WTC11 (cell line): ENCODE measurements at regions not wholly inside any gene's neighbourhood (a gene's known extent, or its start where the extent isn't known, plus 50 kb on each side); places are given as distances from the start of the nearest gene placed in this dataset.

Experiments used
- ATAC-seq: fragments of 200-7000 bp; cut with Tn5 transposase; 2 replicates; pipeline ENCODE4 v1.10.0; 2021; ENCODE audit warnings: mild to moderate bottlenecking, moderate library complexity
- CTCF ChIA-PET: fragments of 300-600 bp; sonication (Branson Sonifier 250); formaldehyde crosslinking; loops from one replicate; lab custom pipeline; 2021; ENCODE audit warnings: antibody characterized with exemption; lab: Charles Lee
- POLR2A ChIA-PET: fragments of 350-600 bp; sonication (Branson Sonifier 250); formaldehyde crosslinking; loops from one replicate; lab custom pipeline; 2021; ENCODE audit warnings: antibody characterized with exemption; lab: Charles Lee
- DNase-seq: peaks from one replicate; pipeline ENCODE4 v3.0.0; 2021; ENCODE audit warnings: low spot score
- H3K27ac Mint-ChIP-seq: 2 replicates; pipeline ENCODE4 v1.8.0; 2021; ENCODE audit warnings: mixed read lengths
- H3K27me3 Mint-ChIP-seq: 2 replicates; pipeline ENCODE4 v1.8.0; 2021; ENCODE audit warnings: low read depth, mild to moderate bottlenecking, moderate library complexity, mixed read lengths
- H3K36me3 Mint-ChIP-seq: 2 replicates; pipeline ENCODE4 v1.8.0; 2021; ENCODE audit warnings: mixed read lengths
- H3K4me1 Mint-ChIP-seq: 2 replicates; pipeline ENCODE4 v1.8.0; 2022; ENCODE audit warnings: mixed read lengths
- H3K4me3 Mint-ChIP-seq: 2 replicates; pipeline ENCODE4 v1.8.0; 2021; ENCODE audit warnings: mild to moderate bottlenecking, moderate library complexity, mixed read lengths
- H3K9me3 Mint-ChIP-seq: 2 replicates; pipeline ENCODE4 v1.8.0; 2021; ENCODE audit warnings: mixed read lengths
- FOXJ3 ChIP-seq: sonication (generic); formaldehyde crosslinking; IDR thresholded peaks from 2 replicates; pipeline ENCODE4 v1.9.0; 2021; ENCODE audit warnings: missing genetic modification reagents, mild to moderate bottlenecking, borderline replicate concordance
- FOXK1 ChIP-seq: sonication (generic); formaldehyde crosslinking; IDR thresholded peaks from 2 replicates; pipeline ENCODE4 v1.8.0; 2022; ENCODE audit warnings: mild to moderate bottlenecking, moderate library complexity, missing genetic modification reagents
- GTF2I ChIP-seq: fragments of 250-450 bp; sonication (Bioruptor Pico); conservative IDR thresholded peaks from 2 replicates; pipeline ENCODE4 v1.4.0; 2021; ENCODE audit warnings: mild to moderate bottlenecking
- MLX ChIP-seq: sonication (generic); formaldehyde crosslinking; IDR thresholded peaks from 2 replicates; pipeline ENCODE4 v1.8.1; 2023; ENCODE audit warnings: mild to moderate bottlenecking, missing genetic modification reagents, moderate library complexity
- NR1H2 ChIP-seq: sonication (generic); formaldehyde crosslinking; IDR thresholded peaks from 2 replicates; pipeline ENCODE4 v1.9.0; 2021; ENCODE audit warnings: mild to moderate bottlenecking, moderate library complexity, missing genetic modification reagents
- PREB ChIP-seq: sonication (generic); formaldehyde crosslinking; IDR thresholded peaks from 2 replicates; pipeline ENCODE4 v1.8.1; 2022; ENCODE audit warnings: mild to moderate bottlenecking, missing genetic modification reagents, moderate library complexity, borderline replicate concordance
- SMAD3 ChIP-seq: sonication (generic); formaldehyde crosslinking; IDR thresholded peaks from 2 replicates; pipeline ENCODE4 v1.8.0; 2022; ENCODE audit warnings: missing genetic modification reagents, mild to moderate bottlenecking, borderline replicate concordance
- TEAD1 ChIP-seq: sonication (generic); formaldehyde crosslinking; IDR thresholded peaks from 2 replicates; pipeline ENCODE4 v1.8.0; 2022; ENCODE audit warnings: mild to moderate bottlenecking, missing genetic modification reagents
- TP53 ChIP-seq: sonication (generic); formaldehyde crosslinking; IDR thresholded peaks from 2 replicates; pipeline ENCODE4 v1.8.1; 2023; ENCODE audit warnings: mild to moderate bottlenecking, missing genetic modification reagents
- ZNF263 ChIP-seq: sonication (generic); formaldehyde crosslinking; IDR thresholded peaks from 2 replicates; pipeline ENCODE4 v1.8.1; 2022; ENCODE audit warnings: low read depth, mild to moderate bottlenecking, moderate library complexity, missing genetic modification reagents
- ZNF416 ChIP-seq: fragments of 250-450 bp; sonication (Bioruptor Pico); IDR thresholded peaks from 2 replicates; pipeline ENCODE4 v1.9.0; 2021; ENCODE audit warnings: mild to moderate bottlenecking, inconsistent platforms
- TF ChIP-seq, protein P1 (sequence below): sonication (generic); formaldehyde crosslinking; IDR thresholded peaks from 2 replicates; pipeline ENCODE4 v1.8.1; 2023; ENCODE audit warnings: mild to moderate bottlenecking, moderate library complexity, missing genetic modification reagents
- TF ChIP-seq, protein P2 (sequence below): sonication (generic); formaldehyde crosslinking; IDR thresholded peaks from 2 replicates; pipeline ENCODE4 v1.8.0; 2022; ENCODE audit warnings: mild to moderate bottlenecking, missing genetic modification reagents
- TF ChIP-seq, protein P3 (sequence below): sonication (generic); formaldehyde crosslinking; IDR thresholded peaks from 2 replicates; pipeline ENCODE4 v1.8.1; 2023; ENCODE audit warnings: mild to moderate bottlenecking, missing genetic modification reagents, moderate library complexity
- TF ChIP-seq, protein P4 (sequence below): sonication (generic); formaldehyde crosslinking; IDR thresholded peaks from 2 replicates; pipeline ENCODE4 v1.8.0; 2022; ENCODE audit warnings: missing genetic modification reagents
- TF ChIP-seq, protein P5 (sequence below): sonication (generic); formaldehyde crosslinking; IDR thresholded peaks from 2 replicates; pipeline ENCODE4 v1.8.1; 2022; ENCODE audit warnings: low read depth, missing genetic modification reagents, borderline replicate concordance
- TF ChIP-seq, protein P6 (sequence below): sonication (generic); formaldehyde crosslinking; conservative IDR thresholded peaks from 2 replicates; pipeline ENCODE4 v1.8.1; 2022; ENCODE audit warnings: mild to moderate bottlenecking, missing genetic modification reagents

GRCh38 chr14:28116716-28117115, 649.9 kb upstream of the FOXG1 start:
- peaks cover 16% of the 10 kb centered on the region for H3K4me1 Mint-ChIP-seq
- ChIA-PET CTCF (no interaction called here), POLR2A (no interaction called here)
- peaks cover 85% of the 10 kb centered on the region for H3K27me3 Mint-ChIP-seq
- no peak overlapping the region for H3K4me3 Mint-ChIP-seq
- H3K36me3 Mint-ChIP-seq, result no peaks in the 10 kb centered on the region
- ATAC-seq (peak; percentile 60), DNase-seq (peak; percentile 13)
- H3K9me3 Mint-ChIP-seq, result no peaks in the 10 kb centered on the region
- no peak overlapping the region for H3K27ac Mint-ChIP-seq
- no peak for TF ChIP-seq NR1H2
- TF ChIP-seq, protein P1, sequence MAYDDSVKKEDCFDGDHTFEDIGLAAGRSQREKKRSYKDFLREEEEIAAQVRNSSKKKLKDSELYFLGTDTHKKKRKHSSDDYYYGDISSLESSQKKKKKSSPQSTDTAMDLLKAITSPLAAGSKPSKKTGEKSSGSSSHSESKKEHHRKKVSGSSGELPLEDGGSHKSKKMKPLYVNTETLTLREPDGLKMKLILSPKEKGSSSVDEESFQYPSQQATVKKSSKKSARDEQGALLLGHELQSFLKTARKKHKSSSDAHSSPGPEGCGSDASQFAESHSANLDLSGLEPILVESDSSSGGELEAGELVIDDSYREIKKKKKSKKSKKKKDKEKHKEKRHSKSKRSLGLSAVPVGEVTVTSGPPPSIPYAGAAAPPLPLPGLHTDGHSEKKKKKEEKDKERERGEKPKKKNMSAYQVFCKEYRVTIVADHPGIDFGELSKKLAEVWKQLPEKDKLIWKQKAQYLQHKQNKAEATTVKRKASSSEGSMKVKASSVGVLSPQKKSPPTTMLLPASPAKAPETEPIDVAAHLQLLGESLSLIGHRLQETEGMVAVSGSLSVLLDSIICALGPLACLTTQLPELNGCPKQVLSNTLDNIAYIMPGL (CRISPR knock-in tag), result no peak
- TF ChIP-seq, protein P2, sequence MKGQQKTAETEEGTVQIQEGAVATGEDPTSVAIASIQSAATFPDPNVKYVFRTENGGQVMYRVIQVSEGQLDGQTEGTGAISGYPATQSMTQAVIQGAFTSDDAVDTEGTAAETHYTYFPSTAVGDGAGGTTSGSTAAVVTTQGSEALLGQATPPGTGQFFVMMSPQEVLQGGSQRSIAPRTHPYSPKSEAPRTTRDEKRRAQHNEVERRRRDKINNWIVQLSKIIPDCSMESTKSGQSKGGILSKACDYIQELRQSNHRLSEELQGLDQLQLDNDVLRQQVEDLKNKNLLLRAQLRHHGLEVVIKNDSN (CRISPR knock-in tag), result no peak
- TF ChIP-seq GTF2I, result no peak
- TF ChIP-seq, protein P3, sequence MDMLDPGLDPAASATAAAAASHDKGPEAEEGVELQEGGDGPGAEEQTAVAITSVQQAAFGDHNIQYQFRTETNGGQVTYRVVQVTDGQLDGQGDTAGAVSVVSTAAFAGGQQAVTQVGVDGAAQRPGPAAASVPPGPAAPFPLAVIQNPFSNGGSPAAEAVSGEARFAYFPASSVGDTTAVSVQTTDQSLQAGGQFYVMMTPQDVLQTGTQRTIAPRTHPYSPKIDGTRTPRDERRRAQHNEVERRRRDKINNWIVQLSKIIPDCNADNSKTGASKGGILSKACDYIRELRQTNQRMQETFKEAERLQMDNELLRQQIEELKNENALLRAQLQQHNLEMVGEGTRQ, result no peak
- TF ChIP-seq, protein P4, sequence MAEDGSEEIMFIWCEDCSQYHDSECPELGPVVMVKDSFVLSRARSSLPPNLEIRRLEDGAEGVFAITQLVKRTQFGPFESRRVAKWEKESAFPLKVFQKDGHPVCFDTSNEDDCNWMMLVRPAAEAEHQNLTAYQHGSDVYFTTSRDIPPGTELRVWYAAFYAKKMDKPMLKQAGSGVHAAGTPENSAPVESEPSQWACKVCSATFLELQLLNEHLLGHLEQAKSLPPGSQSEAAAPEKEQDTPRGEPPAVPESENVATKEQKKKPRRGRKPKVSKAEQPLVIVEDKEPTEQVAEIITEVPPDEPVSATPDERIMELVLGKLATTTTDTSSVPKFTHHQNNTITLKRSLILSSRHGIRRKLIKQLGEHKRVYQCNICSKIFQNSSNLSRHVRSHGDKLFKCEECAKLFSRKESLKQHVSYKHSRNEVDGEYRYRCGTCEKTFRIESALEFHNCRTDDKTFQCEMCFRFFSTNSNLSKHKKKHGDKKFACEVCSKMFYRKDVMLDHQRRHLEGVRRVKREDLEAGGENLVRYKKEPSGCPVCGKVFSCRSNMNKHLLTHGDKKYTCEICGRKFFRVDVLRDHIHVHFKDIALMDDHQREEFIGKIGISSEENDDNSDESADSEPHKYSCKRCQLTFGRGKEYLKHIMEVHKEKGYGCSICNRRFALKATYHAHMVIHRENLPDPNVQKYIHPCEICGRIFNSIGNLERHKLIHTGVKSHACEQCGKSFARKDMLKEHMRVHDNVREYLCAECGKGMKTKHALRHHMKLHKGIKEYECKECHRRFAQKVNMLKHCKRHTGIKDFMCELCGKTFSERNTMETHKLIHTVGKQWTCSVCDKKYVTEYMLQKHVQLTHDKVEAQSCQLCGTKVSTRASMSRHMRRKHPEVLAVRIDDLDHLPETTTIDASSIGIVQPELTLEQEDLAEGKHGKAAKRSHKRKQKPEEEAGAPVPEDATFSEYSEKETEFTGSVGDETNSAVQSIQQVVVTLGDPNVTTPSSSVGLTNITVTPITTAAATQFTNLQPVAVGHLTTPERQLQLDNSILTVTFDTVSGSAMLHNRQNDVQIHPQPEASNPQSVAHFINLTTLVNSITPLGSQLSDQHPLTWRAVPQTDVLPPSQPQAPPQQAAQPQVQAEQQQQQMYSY, result no peak
- TF ChIP-seq TEAD1 (CRISPR knock-in tag), result no peak
- no peak for TF ChIP-seq ZNF416 (CRISPR knock-in tag)
- no peak for TF ChIP-seq FOXK1 (CRISPR knock-in tag)
- no peak for TF ChIP-seq SMAD3
- TF ChIP-seq, protein P5, sequence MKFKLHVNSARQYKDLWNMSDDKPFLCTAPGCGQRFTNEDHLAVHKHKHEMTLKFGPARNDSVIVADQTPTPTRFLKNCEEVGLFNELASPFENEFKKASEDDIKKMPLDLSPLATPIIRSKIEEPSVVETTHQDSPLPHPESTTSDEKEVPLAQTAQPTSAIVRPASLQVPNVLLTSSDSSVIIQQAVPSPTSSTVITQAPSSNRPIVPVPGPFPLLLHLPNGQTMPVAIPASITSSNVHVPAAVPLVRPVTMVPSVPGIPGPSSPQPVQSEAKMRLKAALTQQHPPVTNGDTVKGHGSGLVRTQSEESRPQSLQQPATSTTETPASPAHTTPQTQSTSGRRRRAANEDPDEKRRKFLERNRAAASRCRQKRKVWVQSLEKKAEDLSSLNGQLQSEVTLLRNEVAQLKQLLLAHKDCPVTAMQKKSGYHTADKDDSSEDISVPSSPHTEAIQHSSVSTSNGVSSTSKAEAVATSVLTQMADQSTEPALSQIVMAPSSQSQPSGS (CRISPR knock-in tag), result no peak
- no peak for TF ChIP-seq ZNF263 (CRISPR knock-in tag)
- TF ChIP-seq TP53, result no peak
- TF ChIP-seq PREB (CRISPR knock-in tag), result no peak
- TF ChIP-seq FOXJ3, result no peak
- TF ChIP-seq, protein P6, sequence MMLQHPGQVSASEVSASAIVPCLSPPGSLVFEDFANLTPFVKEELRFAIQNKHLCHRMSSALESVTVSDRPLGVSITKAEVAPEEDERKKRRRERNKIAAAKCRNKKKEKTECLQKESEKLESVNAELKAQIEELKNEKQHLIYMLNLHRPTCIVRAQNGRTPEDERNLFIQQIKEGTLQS, result no peak
- TF ChIP-seq MLX, result no peak
